NCI-H446 treated with DMSO at 0.1 percent for 48 hours (cell line): ENCODE measurements at regions not wholly inside any gene's neighbourhood (a gene's known extent, or its start where the extent isn't known, plus 50 kb on each side); places are given as distances from the start of the nearest gene placed in this dataset.
"Not testable (repeated sequence)": the region's sequence is repeated elsewhere in the genome, so short reads cannot be mapped to it uniquely, and the experiment has no call there.

Experiments used
- DNase-seq: peaks from one replicate; lab custom pipeline; 2025; lab: John Stamatoyannopoulos, UW

DNA sequence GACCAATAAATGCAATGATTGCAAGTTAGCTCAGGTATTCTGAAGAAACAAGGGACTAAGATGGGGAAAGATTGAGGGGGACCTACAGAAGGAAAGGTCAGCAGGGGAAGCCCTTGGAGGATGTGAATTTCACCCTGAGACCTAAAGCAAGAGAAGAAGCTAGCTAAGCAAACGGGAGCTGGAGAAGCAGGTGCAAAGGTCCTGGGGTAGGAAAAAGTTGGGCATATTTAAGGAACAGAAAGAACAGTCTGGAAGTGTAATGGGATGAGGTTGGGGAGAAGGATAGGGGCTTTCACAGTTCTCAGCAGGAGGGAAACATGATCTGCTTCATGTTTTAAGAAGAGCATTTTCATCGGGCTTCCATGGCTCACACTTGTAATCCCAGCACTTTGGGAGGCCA is 89.7 kb upstream of the SLC45A1 start:
- no peak for DNase-seq

DNA sequence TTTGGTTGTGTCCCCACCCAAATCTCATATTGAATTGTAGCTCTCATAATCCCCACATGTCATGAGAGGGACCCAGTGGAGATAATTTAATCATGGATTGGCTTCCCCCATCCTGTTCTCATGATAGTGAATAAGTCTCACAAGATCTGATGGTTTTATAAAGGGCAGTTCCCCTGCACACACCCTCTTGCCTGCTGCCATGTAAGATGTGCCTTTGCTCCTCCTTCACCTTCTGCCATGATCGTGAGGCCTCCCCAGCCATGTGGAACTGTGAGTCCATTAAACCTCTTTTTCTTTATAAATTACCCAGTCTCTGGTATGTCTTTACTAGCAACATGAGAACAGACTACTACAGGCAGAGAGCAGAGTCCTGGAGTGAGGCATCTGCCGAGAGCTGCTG is 90.2 kb upstream of the SLC45A1 start:
- DNase-seq, result not testable (repeated sequence)

DNA sequence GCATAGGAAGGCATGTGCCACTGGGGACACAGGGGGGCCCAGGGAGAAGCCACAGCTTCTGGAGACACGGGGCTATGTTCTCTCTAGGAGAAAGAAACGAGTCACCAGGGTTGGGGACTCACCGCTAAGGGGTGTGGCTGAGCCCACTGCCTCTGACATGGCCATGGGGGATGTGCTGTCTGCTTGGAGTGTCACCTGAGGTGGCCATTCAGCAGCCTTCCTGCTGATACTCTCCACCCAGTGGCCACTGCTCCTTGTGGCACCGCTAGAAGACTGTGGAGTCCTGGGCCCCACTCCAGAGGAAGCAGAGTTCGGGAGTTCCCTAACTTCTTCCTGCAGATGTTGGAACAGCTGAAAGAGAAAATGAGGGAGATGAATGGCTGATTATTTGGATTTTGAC is 91.2 kb upstream of the SLC45A1 start:
- DNase-seq, result no peak

DNA sequence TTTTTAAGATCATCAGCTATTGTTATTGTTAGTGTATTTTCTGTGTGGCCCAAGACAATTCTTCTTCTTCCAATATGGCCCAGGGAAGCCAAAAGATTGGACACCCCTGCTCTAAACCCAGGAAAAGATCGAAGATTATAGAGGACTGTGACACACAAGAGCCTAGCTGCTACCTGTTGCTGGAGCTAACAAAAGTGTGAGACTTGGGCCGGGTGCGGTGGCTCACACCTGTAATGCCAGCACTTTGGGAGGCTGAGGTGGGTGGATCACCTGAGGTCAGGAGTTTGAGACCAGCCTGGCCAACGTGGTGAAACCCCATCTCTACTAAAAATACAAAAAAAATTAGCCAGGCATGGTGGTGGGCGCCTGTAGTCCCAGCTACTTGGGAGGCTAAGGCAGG is 91.9 kb upstream of the SLC45A1 start:
- not testable (repeated sequence) for DNase-seq

DNA sequence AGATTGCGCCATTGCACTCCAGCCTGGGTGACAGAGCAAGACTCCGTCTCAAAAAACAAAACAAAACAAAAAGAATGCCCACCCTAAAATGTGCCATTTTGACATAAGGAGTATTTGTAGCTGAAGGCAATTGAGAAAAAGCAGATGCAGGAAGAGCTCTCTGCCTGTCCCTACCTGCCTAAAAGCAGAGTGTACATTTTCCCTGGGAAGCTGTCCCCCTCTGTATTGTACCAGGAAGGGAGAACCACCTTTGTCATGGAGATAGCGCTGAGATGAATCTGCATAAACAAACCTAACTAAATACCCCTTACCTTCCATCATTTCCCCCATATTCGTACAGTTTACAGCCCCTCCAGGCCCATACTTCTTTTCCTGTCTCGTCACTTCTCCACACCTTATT is 94.4 kb upstream of the SLC45A1 start:
- DNase-seq, result no peak

DNA sequence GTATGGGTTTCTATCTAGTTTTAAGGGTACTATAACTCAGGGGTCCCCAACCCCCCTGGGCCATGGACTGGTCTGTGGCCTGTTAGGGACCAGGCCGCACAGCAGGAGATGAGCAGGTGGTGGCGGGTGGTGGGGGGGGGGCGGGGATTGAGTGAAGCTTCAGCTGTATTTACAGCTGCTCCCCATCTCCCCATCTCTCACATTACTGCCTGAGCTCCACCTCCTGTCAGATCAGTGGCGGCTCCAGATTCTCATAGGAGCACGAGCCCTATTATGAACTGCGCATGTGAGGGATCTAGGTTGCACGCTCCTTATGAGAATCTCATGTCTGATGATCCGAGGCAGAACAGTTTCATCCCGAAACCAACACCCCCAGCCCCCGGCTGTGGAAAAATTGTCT is 95.1 kb upstream of the SLC45A1 start:
- no peak for DNase-seq

DNA sequence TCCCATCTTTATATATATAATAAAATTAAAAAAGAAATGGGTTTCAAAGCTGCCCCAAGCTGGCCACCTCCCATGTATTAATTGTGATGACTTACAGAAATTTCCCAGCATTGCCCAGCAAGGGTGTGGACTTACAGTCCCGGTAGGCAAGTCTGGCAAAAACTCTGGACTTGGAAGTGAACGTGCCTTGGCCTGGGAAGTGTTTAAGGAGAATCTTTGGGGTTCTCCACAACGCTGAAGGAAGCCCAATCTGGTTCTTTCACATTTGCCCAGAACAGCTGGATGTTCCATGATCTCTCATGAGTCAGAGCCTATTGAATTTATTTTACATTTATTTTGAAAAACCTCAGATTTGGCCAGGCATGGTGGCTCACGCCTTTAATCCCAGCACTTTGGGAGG is 98.4 kb upstream of the SLC45A1 start:
- no peak for DNase-seq

DNA sequence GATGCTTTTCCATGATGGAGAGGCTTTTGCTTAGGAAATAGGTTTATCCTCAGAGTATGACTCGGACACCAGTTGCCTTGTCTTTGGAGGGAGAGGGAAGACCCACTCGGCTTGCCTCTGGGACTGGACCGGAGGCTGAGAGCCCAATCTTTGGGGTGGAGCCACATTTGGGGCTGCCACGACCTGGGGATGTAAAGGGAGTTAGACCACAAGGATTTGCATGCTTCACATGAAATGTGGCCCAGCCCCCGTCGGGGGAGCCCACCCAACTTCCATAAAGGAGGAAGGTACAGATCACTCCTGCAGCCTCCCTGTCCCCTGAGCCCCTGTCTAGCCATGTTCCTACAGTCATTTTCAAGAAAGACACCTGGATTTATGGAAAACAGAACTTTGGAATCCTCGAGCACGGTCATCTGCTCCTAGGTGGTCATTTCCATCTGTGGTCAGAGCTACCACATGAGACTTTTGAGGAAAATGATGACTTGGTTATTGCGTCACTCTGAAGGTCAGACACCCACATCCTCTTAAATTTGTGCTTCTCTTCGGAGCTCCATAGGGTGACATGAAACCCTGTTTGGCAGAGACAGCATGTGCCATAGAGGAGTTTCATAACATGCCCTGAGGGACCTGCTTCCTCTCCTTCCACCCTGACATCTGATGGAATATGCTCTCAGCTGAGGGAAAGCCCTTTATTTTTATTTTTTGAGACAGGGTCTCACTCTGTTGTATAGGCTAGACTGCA is 99.4 kb upstream of the SLC45A1 start:
- DNase-seq, result no peak

DNA sequence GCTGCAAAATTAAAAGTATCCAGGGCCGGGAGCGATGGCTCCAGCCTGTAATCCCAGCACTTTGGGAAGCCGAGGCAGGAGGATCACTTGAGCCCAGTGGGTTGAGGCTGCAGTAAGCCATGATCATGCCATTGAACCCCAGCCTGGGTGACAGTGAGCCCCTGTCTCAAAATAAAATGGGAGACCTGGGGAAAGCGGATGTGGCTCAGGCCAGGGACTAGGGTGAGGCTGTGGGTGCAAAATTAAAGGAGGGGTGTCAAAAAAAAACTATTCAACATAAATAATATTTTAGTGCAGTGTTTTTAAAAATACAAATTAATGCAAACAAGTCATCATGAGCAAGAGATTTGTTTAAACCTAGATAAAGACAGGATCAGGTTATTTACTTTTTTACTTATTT is 100.1 kb upstream of the SLC45A1 start:
- no peak for DNase-seq

DNA sequence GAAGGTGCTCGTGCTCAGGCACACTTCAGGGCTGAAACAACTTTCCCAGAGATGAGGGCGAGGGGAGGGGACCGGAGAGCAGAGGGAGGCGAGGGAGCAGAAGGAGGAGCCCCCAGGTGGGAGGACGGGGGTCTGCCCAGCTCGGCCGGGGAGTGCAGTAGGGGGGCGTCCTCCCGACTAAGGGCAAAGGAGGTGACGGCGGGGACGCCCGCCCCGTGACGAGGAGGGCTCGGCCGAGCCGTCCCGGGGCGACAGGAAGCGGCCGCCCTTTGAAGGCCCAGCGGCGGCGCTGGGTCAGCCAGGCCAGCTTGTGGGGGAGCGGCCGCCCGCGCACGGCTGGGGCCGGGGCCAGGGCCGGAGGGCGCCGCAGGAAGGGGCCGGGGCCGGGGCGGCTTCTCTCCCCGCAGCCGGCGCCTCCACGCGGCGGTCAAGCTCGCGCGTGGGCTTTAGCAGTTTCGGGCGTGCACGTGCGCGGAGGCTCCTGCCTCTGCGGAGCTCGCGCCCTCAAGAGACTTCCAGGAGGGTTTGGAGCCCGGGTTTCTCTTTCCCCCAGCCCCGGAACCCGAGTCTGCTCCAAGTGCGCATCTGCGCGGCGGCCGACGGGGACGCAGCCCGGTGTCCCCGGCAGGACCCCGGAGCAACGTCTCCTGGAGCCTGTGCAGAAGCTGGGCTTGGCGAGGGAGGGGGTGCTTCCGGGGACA is 100.8 kb upstream of the SLC45A1 start:
- DNase-seq, result no peak

DNA sequence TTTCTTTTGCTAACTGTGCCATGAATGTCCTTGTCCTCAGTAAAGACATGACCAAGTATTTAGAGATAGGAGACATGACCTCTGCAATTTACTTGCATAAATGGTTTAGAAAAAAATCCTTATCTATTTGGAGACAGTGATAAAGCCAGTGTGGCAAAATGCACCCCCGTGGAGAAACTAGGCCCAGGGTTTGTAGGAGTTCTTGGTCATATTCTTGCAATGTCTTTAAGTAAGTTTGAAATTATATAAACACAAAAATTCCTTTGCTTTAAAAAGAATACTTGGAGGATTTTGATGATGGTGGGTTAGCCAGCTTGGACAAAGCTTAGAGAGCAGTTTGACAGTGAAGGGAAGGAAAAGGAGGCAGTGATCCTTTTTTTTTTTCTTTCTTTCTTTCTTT is 101.9 kb upstream of the SLC45A1 start:
- DNase-seq, result no peak

DNA sequence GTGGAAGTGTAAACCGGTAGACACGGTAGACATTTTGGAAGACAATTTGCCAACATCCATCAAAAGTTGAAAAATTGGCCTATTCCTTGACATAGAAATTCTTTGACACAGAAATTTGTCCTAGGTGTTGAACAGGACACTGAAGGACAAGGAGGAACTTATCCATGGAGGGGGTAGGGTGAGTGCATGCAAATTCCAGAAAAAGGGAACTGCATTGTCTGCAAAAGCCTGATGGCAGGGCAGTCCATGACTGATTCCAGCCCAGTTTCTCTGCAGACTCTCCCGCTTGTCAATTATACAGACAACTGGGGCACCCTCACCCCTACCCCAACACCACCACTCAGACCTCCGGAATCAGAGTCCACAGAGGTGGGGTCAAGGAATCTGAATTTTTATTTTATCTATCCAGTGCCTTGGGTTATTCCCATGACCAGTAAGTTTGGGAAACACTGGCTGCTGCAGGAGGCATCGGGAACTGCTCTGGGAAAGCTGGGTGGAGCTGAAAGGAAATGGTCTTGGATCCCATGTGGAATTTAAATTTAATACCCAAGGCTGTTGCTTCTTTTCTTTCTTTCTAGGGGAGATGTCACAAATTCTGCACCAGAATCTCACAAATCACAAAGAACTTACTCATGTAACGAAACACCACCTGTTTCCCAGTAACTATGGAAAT is 103.3 kb upstream of the SLC45A1 start:
- DNase-seq, result no peak

DNA sequence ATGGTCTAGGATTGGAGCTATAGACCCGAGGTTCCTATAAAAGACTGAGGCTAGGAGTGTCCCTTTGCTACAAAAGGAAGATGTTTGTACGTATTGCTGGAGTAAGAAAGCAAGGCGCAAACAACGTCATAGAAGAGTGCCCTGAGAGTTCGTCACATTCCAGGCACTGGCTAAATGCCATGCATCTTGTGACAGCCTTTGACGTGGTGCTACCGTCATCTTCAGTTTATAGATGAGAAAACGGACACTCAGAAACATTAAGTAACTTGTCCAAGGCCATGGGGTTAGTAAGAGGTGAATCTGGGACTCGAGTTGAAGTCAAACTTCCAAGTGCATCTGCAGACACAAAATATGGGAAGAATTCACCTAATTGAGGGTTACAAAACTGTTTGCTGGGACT is 104.2 kb upstream of the SLC45A1 start:
- no peak for DNase-seq

DNA sequence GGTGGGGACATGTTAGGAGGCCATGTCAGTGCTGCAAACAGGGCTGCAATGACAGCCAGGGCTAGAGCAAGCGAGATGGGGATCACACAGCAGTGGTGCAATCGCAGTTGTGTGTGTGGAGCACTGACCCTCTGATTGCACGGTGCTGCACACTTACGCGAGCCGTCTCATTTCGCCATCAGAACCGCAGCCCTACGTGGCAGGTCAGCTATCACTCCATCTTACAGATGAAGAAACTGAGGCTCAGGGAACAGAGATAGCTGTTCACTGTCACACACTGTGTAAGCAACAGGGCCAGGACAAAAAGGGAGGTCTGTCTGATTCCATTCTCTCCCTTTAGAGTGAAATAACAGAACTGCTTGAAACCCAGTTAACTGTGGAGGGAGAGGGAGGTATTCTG is 104.8 kb upstream of the SLC45A1 start:
- no peak for DNase-seq

DNA sequence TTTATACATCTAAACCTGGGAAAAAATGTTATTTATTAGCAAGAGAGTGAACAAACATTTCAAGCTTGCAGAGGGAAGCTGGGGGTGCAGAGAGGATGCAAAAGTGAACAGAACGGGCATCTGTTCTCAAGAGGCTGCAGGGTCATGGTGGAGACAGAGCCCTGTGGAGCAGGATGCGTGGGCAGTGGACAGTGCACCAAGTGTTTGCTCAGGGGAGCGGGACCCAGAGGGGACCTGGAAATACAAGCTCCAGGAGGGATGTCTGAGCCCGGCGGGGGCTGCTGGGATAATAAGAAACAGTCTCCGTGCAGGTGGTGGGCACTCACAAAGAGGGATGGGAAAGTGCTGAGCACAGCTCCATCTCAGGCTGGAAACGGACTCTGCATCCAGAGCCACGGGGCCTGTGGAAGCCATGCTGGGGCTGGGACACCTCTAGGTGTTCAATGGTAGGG is 105.3 kb upstream of the SLC45A1 start:
- no peak for DNase-seq

DNA sequence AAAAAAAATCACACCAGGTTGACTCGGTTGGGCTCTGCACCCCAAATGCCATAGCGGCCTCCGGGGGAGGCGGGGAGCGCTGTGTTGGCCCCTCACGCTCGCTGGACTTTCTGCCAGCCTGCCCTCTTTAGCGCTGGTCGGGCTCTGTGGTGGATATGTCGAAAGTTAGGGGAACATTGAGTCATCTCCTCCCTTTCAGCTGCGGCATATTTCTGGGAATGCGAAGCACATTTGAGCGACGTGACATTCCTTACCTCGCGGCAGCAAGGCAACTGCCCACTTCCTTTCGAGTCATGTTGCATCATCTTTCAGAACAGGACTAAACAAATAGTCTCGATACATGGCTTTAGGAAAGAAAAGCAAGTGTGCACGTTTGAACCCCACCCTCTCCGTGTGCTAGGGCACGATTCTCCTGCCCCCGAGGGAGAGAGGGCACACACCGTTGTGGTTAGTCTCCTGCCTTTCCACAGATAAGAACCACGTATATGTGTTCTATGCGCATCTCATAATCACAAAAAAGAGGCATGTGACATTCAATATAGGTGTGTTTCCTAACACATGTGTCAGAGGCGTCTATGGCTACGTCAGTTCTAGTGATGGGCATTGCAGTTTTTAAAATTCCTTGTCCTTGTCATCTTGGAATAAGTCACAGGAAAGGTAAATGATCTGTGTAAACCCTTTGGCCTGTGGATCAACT is 105.9 kb upstream of the SLC45A1 start:
- DNase-seq, result no peak

DNA sequence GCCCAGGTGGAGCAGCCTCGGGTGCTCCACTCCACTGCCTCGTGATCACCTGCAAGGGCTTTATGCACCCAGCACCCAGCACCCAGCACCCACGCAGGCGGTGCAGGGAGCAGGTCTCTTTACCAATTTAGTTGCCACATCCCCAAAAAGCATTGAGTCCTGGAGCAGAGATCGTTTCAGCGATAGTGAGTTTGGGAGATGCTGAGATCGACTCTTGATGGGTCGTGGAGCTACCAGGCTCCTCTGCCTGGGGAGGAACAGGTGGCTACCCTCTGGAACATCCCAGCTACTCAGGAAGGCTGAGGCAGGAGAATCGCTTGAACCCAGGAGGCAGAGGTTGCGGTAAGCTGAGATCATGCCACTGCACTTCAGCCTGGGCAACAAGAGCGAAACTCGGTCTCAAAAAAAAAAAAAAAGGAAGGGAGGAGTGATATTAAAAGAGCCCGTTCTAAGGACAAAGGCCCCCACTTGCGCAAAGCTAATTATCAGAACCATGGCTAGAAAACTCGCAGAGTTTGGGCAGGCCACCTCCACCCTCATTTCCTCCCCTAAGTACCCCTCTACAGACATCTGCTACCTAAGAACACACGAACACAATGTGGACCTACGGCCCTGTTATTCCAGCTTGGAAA is 106.5 kb upstream of the SLC45A1 start:
- no peak for DNase-seq

DNA sequence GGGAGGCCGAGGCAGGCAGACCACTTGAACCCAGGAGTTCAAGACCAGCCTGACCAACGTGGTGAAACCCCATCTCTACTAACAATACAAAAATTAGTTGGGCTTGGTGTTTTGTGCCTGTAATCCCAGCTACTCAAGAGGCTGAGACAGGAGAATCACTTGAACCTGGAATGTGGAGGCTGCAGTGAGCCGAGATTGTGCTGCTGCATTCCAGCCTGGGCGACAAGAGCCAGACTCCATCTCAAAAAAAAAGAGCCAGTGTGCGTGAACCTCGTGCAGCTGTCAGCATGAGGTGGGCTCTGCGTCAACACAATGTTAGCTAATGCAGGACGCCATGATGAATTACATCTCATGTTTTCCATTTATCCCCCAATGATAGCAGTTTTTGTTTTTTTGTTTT is 110.7 kb upstream of the SLC45A1 start:
- DNase-seq, result no peak

DNA sequence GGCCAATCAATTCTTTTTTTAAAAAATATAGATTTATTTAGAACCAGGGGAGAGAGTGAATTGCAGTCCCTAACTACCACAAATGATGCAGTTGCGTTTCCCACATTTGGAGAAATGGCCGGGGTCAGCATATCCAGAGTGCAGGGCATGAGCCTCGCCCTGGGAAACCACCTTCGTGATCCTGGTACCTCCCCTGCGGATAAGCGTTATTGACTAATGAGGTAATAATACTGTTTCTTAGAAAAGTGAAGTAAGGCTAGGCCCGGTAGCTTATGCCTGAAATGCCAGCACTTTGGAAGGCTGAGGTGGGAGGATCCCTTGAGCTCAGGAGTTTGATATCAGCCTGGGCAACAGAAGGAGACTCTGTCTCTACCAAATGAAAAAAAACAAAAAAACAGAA is 111.5 kb upstream of the SLC45A1 start:
- no peak for DNase-seq

DNA sequence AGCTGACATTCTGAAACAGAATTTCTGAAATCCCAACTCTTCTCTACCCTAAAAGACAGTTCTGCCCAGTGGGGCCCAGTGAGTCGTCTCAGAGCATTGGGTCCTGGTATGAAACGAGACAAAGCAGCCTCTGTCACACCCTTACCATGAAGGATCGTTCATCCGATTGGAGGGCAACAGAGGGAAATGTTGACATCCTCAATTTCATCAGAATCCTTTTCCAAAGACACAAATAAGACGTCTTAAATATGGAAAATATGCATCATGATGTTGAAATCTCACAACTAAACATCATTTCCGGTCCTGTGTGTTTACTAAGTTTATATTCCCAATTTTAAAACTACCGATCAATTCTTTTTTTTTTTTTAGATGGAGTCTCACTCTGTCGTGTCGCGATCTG is 112.1 kb upstream of the SLC45A1 start:
- DNase-seq, result no peak

DNA sequence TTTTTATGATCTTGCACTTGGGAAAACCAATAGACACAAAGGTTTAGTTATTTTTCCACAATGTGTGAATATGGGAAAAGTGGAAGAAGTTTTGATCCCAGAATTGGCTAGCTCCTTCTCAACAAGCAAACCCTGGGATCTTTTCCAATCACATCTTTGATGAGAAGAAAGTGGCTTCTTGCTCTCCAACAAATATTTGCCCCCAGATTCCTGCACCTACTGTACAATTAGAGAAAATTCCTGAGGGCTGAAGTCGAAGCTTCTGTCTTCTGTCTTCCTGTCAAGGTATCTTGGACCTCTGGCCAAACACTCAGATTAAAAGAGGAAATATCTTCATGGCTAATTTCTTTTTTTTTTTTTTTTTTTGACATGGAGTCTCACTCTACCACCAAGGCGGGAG is 113.1 kb upstream of the SLC45A1 start:
- no peak for DNase-seq

DNA sequence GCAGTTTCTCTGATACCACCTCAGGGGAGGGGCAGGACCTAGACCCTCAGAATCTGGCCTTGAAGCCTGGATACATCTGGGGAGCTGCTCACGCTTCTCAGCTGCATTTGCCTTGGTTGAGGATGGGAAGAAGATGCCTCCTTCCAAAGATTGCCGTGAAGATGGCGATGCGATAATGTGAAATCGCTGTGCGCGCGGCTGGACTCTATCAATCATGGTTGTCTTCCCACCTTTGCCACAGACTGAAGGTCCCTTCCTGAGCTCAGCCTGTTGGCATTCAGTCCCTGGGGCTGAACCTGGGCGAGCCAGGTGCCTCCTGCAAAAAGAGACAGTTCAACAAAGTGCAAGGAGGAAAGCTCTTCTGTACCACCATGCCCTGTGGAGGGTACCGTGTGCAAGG is 114.4 kb upstream of the SLC45A1 start:
- DNase-seq, result no peak
